Esophagus squamous epithelium (tissue), 5 donors: ENCODE measurements at regions not wholly inside any gene's neighbourhood (a gene's known extent, or its start where the extent isn't known, plus 50 kb on each side); places are given as distances from the start of the nearest gene placed in this dataset.

Experiments used
- DNase-seq: peaks from one replicate; lab custom pipeline; 2025; lab: John Stamatoyannopoulos, UW
- H3K27ac ChIP-seq, 4 donors: fragments of 200-600 bp; sonication (generic); one replicate each; pipeline ENCODE4 v1.5.1; 2016 to 2019; ENCODE audit warnings: mild to moderate bottlenecking in 1 of 4
- H3K27me3 ChIP-seq, 4 donors: fragments of 200-600 bp; sonication (generic); 1 replicate in 3 of 4; 2 replicates in 1 of 4; pipeline versions ENCODE4 v1.5.1 to v1.6.0; 2017 to 2021; ENCODE audit warnings: antibody characterized with exemption in 1 of 4
- H3K36me3 ChIP-seq, 3 donors: fragments of 200-600 bp; sonication (generic); one replicate each; pipeline ENCODE4 v1.5.1; 2016 to 2019
- H3K4me1 ChIP-seq, 3 donors: fragments of 200-600 bp; sonication (generic); one replicate each; pipeline ENCODE4 v1.5.1; 2017 to 2019
- H3K4me3 ChIP-seq, 4 donors: fragments of 200-600 bp; sonication (generic); 1 replicate in 3 of 4; 2 replicates in 1 of 4; pipeline ENCODE4 v1.5.1; 2016 to 2019; ENCODE audit warnings: mild to moderate bottlenecking in 2 of 4, moderate library complexity in 1 of 4
- H3K9me3 ChIP-seq, 3 donors: fragments of 200-600 bp; sonication (generic); one replicate each; pipeline ENCODE4 v1.5.1; 2016 to 2019
- POLR2A ChIP-seq, 4 donors: fragments of 450-650 bp; IDR thresholded peaks; one replicate each; pipeline ENCODE4 v1.6.1; 2017; ENCODE audit warnings: antibody characterized with exemption in 4 of 4, mild to moderate bottlenecking in 4 of 4, moderate library complexity in 3 of 4
- WGBS, 2 donors: methylation state at CpG; one replicate each; pipeline ENCODE4 v1.1.5; 2018; 5-methylcytosine and 5-hydroxymethylcytosine counted together
- intact Hi-C: fragments of 100-400 bp; cut with DNase I; formaldehyde crosslinking; loops from one replicate; pipeline ENCODE4 v1.15.0; 2022
- TF ChIP-seq, protein P1 (sequence below), 6 experiments: fragments of 450-650 bp in 4 of 6; fragments of 200-600 bp in 2 of 6; sonication (generic) in 2 of 6; IDR thresholded peaks; one replicate each; pipeline ENCODE4 v1.5.1; 2016 to 2019; ENCODE audit warnings: antibody characterized with exemption in 6 of 6, mild to moderate bottlenecking in 4 of 6, moderate library complexity in 4 of 6
- donor health status: DM: yes; HTN: yes; CAD: no.

DNA sequence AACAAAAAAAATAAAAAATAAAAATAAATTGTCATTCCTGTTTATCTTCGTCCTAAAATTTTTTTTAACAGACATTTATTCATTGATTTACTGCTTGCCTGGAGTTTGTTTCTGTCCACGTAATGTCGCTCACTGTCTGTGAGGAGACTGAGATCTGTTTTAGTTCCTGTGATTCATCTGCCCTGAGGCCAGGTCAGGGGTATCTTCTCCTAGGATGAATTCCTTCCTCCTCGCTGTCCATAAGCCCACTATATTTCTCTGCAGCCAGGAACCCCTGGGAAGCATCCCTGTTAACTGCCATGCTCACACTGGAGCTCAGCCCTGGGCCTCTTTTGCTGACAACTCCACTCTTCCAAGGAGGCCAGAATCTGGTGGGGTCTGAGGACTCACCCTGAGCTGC is 682.0 kb downstream of the MTRR start:
- 76 to 82% methylated on average over 4 of the region's 4 CpGs for WGBS, 2 donors
- TF ChIP-seq, protein P1, sequence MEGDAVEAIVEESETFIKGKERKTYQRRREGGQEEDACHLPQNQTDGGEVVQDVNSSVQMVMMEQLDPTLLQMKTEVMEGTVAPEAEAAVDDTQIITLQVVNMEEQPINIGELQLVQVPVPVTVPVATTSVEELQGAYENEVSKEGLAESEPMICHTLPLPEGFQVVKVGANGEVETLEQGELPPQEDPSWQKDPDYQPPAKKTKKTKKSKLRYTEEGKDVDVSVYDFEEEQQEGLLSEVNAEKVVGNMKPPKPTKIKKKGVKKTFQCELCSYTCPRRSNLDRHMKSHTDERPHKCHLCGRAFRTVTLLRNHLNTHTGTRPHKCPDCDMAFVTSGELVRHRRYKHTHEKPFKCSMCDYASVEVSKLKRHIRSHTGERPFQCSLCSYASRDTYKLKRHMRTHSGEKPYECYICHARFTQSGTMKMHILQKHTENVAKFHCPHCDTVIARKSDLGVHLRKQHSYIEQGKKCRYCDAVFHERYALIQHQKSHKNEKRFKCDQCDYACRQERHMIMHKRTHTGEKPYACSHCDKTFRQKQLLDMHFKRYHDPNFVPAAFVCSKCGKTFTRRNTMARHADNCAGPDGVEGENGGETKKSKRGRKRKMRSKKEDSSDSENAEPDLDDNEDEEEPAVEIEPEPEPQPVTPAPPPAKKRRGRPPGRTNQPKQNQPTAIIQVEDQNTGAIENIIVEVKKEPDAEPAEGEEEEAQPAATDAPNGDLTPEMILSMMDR (IDR thresholded peaks at IDR 0.05): no peak
- TF ChIP-seq POLR2A (IDR thresholded peaks at IDR 0.05): no peak
- Histone ChIP-seq H3K27ac (no peak overlapping the region), H3K9me3 (peaks cover 0 to 8% (median 0%) of the 10 kb centered on the region in 3 donors), H3K36me3 (no peaks in the 10 kb centered on the region), H3K4me3 (no peak overlapping the region), H3K4me1 (no peaks in the 10 kb centered on the region), H3K27me3 (no peaks in the 10 kb centered on the region)
- intact Hi-C loops: no loop called here
- DNase-seq: no peak

DNA sequence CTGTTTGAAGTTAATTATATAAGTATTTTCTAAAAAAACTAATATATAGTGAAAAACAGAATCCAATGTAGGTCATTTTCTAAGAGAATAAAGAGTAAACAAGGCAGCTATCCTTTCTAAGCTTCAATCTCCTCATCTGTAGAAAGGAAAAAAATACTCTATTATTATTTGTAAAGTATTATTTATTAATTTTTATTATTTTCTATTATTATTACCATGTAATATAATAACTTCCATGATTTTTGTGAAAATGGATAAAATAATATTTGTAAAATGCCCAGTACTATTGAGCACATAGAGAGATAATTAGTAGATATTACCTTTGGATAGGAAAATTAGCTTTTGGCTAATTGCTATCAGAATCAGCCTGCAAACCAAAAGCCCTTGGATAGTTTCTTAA is 684.4 kb downstream of the MTRR start:
- TF ChIP-seq POLR2A (IDR thresholded peaks at IDR 0.05): no peak
- TF ChIP-seq, protein P1 (IDR thresholded peaks at IDR 0.05): no peak
- Histone ChIP-seq H3K36me3 (no peaks in the 10 kb centered on the region), H3K4me3 (no peak overlapping the region), H3K27me3 (no peaks in the 10 kb centered on the region), H3K9me3 (peaks cover 0 to 8% (median 0%) of the 10 kb centered on the region in 3 donors), H3K4me1 (no peaks in the 10 kb centered on the region), H3K27ac (no peak overlapping the region)
- DNase-seq: no peak
- intact Hi-C loops: no loop called here

DNA sequence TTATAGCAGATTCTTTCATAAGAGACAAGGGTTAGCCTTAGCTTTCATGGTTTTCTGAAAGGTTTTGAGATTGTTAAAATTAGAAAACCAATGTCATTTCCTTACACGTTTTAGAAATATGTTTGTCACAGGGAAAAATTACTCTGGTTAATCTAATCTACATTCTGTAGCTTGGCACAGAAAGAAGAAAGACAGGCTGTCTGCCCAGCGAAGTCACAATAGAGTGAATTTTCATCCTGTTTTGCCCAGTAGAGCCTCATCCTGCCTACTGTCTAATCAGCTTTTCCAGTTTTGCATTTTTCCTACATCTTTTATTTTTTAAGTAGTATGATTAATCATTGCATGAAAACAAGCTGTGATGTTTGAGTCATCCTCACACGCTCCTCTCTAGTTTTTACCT is 688.8 kb downstream of the MTRR start:
- no peak for DNase-seq
- WGBS, 2 donors: 29 to 37% methylated on average over 3 of the region's 3 CpGs
- intact Hi-C loops: no loop called here

DNA sequence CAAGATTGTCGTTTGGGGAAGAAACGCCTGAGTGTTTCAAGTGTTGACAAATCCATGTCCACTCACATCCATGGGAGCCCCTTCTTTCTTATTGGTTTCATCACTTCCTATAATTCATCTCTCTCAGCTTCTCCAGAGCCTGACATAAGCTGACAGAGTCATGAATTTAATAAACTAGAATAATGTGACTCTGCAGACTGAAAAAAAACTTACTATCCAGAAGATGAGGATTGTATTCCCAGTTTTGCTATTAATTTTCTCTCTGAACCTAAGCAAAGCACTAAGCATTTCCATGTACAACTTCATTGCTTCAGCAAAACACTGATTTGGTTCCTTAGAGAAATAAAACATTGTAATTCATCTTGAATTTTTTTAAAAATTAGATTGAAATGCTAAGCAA is 691.8 kb downstream of the MTRR start:
- DNase-seq: no peak
- Histone ChIP-seq H3K27ac (no peak overlapping the region), H3K4me3 (no peak overlapping the region), H3K27me3 (no peaks in the 10 kb centered on the region), H3K4me1 (no peaks in the 10 kb centered on the region), H3K9me3 (no peaks in the 10 kb centered on the region), H3K36me3 (no peaks in the 10 kb centered on the region)
- no peak for TF ChIP-seq POLR2A (IDR thresholded peaks at IDR 0.05)
- TF ChIP-seq, protein P1 (IDR thresholded peaks at IDR 0.05): no peak
- intact Hi-C loops: no loop called here
- WGBS, 2 donors: 30 to 32% methylated on average over 2 of the region's 2 CpGs

More for the DNA sequence above, 688.8 kb downstream of the MTRR start:
- no peak for TF ChIP-seq POLR2A (IDR thresholded peaks at IDR 0.05)
- TF ChIP-seq, protein P1 (IDR thresholded peaks at IDR 0.05): no peak
- Histone ChIP-seq H3K4me3 (no peak overlapping the region), H3K9me3 (peaks cover 0 to 8% (median 0%) of the 10 kb centered on the region in 3 donors), H3K36me3 (no peaks in the 10 kb centered on the region), H3K27me3 (no peaks in the 10 kb centered on the region), H3K27ac (no peak overlapping the region), H3K4me1 (no peaks in the 10 kb centered on the region)

DNA sequence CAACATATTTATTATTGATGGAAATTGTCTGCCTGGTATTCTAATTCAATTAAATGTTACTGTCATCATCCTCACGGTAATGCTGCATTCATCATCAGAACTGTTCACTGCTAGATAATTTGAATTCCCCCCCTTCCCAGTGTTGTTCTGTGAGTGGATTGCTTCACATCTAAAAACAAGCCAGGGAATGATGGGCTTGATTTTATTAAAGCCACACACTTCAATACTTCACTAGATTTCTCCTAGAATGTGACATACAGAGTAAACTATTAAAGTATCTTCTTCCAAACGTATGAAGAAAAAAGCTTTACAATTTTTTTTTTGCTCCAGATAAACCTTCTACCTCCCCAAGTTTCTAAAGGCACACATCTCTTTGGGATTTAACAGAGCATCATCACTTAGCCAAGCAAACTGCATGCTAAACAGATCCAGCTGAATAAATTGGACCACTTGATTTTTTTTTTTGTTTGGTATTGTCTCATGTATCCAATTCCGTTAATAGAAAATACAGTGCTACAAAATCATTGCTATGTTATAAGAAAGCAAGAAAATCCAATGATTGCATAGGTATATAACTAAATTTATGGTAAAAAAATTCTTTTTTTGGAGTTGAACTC is 692.4 kb downstream of the MTRR start:
- DNase-seq: no peak
- H3K4me1 ChIP-seq: no peaks in the 10 kb centered on the region
- intact Hi-C loops: no loop called here
- H3K36me3 ChIP-seq: no peaks in the 10 kb centered on the region
- no peak overlapping the region for H3K27ac ChIP-seq
- TF ChIP-seq POLR2A (IDR thresholded peaks at IDR 0.05): no peak
- TF ChIP-seq, protein P1 (IDR thresholded peaks at IDR 0.05): no peak
- no peaks in the 10 kb centered on the region for H3K27me3 ChIP-seq
- H3K4me3 ChIP-seq: no peak overlapping the region
- 60 to 75% methylated on average over 3 of the region's 3 CpGs for WGBS, 2 donors
- no peaks in the 10 kb centered on the region for H3K9me3 ChIP-seq
